K562 (cell line): ENCODE measurements at regions not wholly inside any gene's neighbourhood (a gene's known extent, or its start where the extent isn't known, plus 50 kb on each side); places are given as distances from the start of the nearest gene placed in this dataset.

Experiments
- ATAC-seq: fragments of 200-7000 bp; cut with Tn5 transposase; 3 replicates; pipeline ENCODE4 v1.9.1; 2020; ENCODE audit warnings: moderate library complexity
- BruUV-seq: library from RNA; stranded (reverse); fragments of 400-500 nt; replicated peaks from 2 replicates; lab custom pipeline; 2021; lab: Mats Ljungman, UMichigan
- CTCF ChIA-PET: fragments of 300-600 bp; formaldehyde crosslinking; extraction: SDS; loops from one replicate; lab custom pipeline; 2021; ENCODE audit warnings: low intra/inter-chr PET ratio; lab: Yijun Ruan, JAX
- POLR2A ChIA-PET: fragments of 300-600, 350-650 bp; sonication (Branson Sonifier 250); formaldehyde crosslinking; extraction: SDS; loops from one replicate; lab custom pipeline; 2021; ENCODE audit warnings: antibody characterized with exemption, inconsistent platforms; lab: Yijun Ruan, JAX
- DNase-seq, 4 experiments: peaks; one replicate each; pipeline versions ENCODE4 v3.0.0 to v3.0.0-alpha.2; 2011 to 2018; ENCODE audit warnings: low spot score in 3 of 4, mixed read lengths in 3 of 4; ENCODE audit errors: extremely low read depth in 1 of 4
- FAIRE-seq: peaks from 2 replicates; lab custom pipeline; 2011; peaks lifted over from hg19 to GRCh38; lab: Jason Lieb, UNC
- H2AFZ ChIP-seq: 2 replicates; pipeline ENCODE4 v1.6.0; 2011; ENCODE audit warnings: low read depth, low read length, control low read depth, inconsistent platforms
- H3K27ac ChIP-seq: fragments of 200-600 bp; 3 replicates; pipeline ENCODE4 v1.8.0; 2011; ENCODE audit warnings: low read depth, mild to moderate bottlenecking, control low read depth, inconsistent platforms, low read length, moderate library complexity, mixed read lengths; ENCODE audit errors: extremely low read depth
- H3K27me3 ChIP-seq, 2 experiments: fragments of 300-600 bp in 1 of 2; 2 replicates in 1 of 2; 3 replicates in 1 of 2; pipeline versions ENCODE4 v1.6.0 to v1.8.0; 2011; ENCODE audit warnings: inconsistent platforms in 2 of 2, low read length in 2 of 2, mild to moderate bottlenecking in 1 of 2, mixed read lengths in 1 of 2, moderate library complexity in 1 of 2; ENCODE audit not compliant: control insufficient read depth in 2 of 2, insufficient read depth in 2 of 2
- H3K36me3 ChIP-seq: fragments of 300-600 bp; 3 replicates; pipeline ENCODE4 v1.8.0; 2011; ENCODE audit warnings: mild to moderate bottlenecking, low read length, inconsistent platforms; ENCODE audit not compliant: control insufficient read depth, insufficient read depth
- H3K4me1 ChIP-seq, 2 experiments: fragments of 200-600 bp in 1 of 2; replicated peaks in 1 of 2; 2 replicates in 1 of 2; 3 replicates in 1 of 2; pipeline versions ENCODE4 v1.5.1 to v1.8.0; 2011; ENCODE audit warnings: inconsistent platforms in 2 of 2, low read length in 2 of 2, mild to moderate bottlenecking in 1 of 2, mixed read lengths in 1 of 2, moderate library complexity in 1 of 2; ENCODE audit not compliant: control insufficient read depth in 2 of 2, insufficient read depth in 2 of 2
- H3K4me2 ChIP-seq: 2 replicates; pipeline ENCODE4 v1.6.1; 2011; ENCODE audit warnings: low read length, control low read depth, inconsistent platforms, mixed read lengths; ENCODE audit not compliant: insufficient read depth
- H3K4me3 ChIP-seq: fragments of 200-600 bp; sonication (generic), shearing (Covaris generic); 2 replicates; pipeline ENCODE4 v1.5.1; 2016; ENCODE audit warnings: control low read depth, inconsistent platforms
- H3K79me2 ChIP-seq: fragments of 200-600 bp; 3 replicates; pipeline ENCODE4 v1.8.0; 2011; ENCODE audit warnings: low read length, inconsistent platforms; ENCODE audit not compliant: control insufficient read depth, insufficient read depth
- H3K9ac ChIP-seq, 2 experiments: 2 replicates each; pipeline versions ENCODE4 v1.6.0 to v1.6.1; 2011; ENCODE audit warnings: low read depth in 2 of 2, low read length in 2 of 2, control low read depth in 1 of 2, inconsistent platforms in 1 of 2, mild to moderate bottlenecking in 1 of 2, mixed read lengths in 1 of 2; ENCODE audit not compliant: insufficient read depth in 1 of 2
- H3K9me1 ChIP-seq: one replicate; pipeline ENCODE4 v1.6.0; 2011; ENCODE audit warnings: inconsistent platforms, mild to moderate bottlenecking, low read length, moderate library complexity; ENCODE audit not compliant: control insufficient read depth, insufficient read depth
- H3K9me3 ChIP-seq: replicated peaks from 2 replicates; pipeline ENCODE4 v1.5.1; 2011; ENCODE audit warnings: low read depth, low read length, inconsistent platforms; ENCODE audit not compliant: control insufficient read depth, insufficient read depth
- H4K20me1 ChIP-seq: replicated peaks from 2 replicates; pipeline ENCODE4 v1.6.1; 2011; ENCODE audit warnings: low read length, inconsistent platforms, mixed read lengths; ENCODE audit not compliant: control insufficient read depth, insufficient read depth
- CHD1 ChIP-seq: fragments of 200-600 bp; sonication (generic); IDR thresholded peaks from one replicate; pipeline ENCODE4 v1.6.1; 2012; ENCODE audit warnings: mild to moderate bottlenecking, moderate library complexity, low read length, inconsistent platforms
- DMBX1 ChIP-seq: fragments of 250-450 bp; sonication (Bioruptor Pico); IDR thresholded peaks from 2 replicates; pipeline ENCODE4 v1.8.0; 2022; ENCODE audit warnings: inconsistent platforms, mild to moderate bottlenecking, moderate library complexity, borderline replicate concordance
- ELF4 ChIP-seq: fragments of 450-650 bp; formaldehyde crosslinking; IDR thresholded peaks from 2 replicates; pipeline ENCODE4 v1.4.0; 2022; ENCODE audit warnings: missing genetic modification characterization
- MBD1 ChIP-seq: fragments of 250-450 bp; sonication (Bioruptor Pico); IDR thresholded peaks from 2 replicates; pipeline ENCODE4 v1.8.0; 2022; ENCODE audit warnings: inconsistent platforms
- MECOM ChIP-seq: fragments of 250-450 bp; sonication (Bioruptor Pico); IDR thresholded peaks from 2 replicates; pipeline ENCODE4 v1.8.0; 2022; ENCODE audit warnings: inconsistent platforms
- NFE2 ChIP-seq: IDR thresholded peaks from 2 replicates; pipeline ENCODE4 v1.6.1; 2014; ENCODE audit warnings: antibody characterized with exemption, low read depth
- SMAD3 ChIP-seq: fragments of 450-650 bp; formaldehyde crosslinking; conservative IDR thresholded peaks from 2 replicates; pipeline ENCODE4 v1.4.0; 2020; ENCODE audit warnings: mild to moderate bottlenecking
- STAG1 ChIP-seq: sonication (generic); formaldehyde crosslinking; IDR thresholded peaks from 2 replicates; pipeline ENCODE4 v1.5.0; 2020; ENCODE audit warnings: missing genetic modification reagents, borderline replicate concordance
- ZC3H4 ChIP-seq: sonication (generic); formaldehyde crosslinking; IDR thresholded peaks from 2 replicates; pipeline ENCODE4 v1.9.0; 2021; ENCODE audit warnings: missing genetic modification reagents, borderline replicate concordance
- ZNF518B ChIP-seq: fragments of 250-450 bp; sonication (Bioruptor Pico); IDR thresholded peaks from 2 replicates; pipeline ENCODE4 v1.5.0; 2021; ENCODE audit warnings: mild to moderate bottlenecking, moderate library complexity
- ZNF589 ChIP-seq: fragments of 200-800 bp; sonication (Bioruptor generic); IDR thresholded peaks from 2 replicates; pipeline ENCODE4 v1.6.1; 2016; ENCODE audit warnings: low read depth, missing genetic modification characterization, missing compliant biosample characterization
- WGBS: fragments of 100-300 bp; shearing (Covaris generic); methylation state at CpG from one replicate; pipeline ENCODE4 v1.1.6; 2016; ENCODE audit warnings: low coverage, mixed read lengths; ENCODE audit not compliant: insufficient coverage; ENCODE audit errors: missing lambda C conversion rate; 5-methylcytosine and 5-hydroxymethylcytosine counted together
- in situ Hi-C: fragments of 300-500 bp; cut with MboI; formaldehyde crosslinking; loops from 4 replicates; pipeline ENCODE4 v1.15.0; 2018; ENCODE audit warnings: inconsistent platforms, mixed read lengths
- intact Hi-C: fragments of 100-400 bp; cut with micrococcal nuclease; formaldehyde crosslinking; loops from 2 replicates; pipeline ENCODE4 v1.14.2; 2022

GRCh38 chr19:29145756-29146155 lies 67.2 kb downstream of the UQCRFS1 start:
- no peaks in the 10 kb centered on the region for H3K79me2 ChIP-seq
- no peak overlapping the region for H3K4me3 ChIP-seq
- in situ Hi-C loops, result no loop called here
- ATAC-seq (no peak), DNase-seq (no peak), FAIRE-seq (no peak)
- H3K27me3 ChIP-seq, result no peaks in the 10 kb centered on the region
- no peak overlapping the region for H2AFZ ChIP-seq
- 0% methylated on average over 4 of the region's 4 CpGs for WGBS
- no peaks in the 10 kb centered on the region for H3K9me1 ChIP-seq
- no TSS peak for BruUV-seq
- TF ChIP-seq ZNF589 (CRISPR knock-in tag) (no peak), DMBX1 (CRISPR knock-in tag) (no peak), CHD1 (no peak), STAG1 (CRISPR knock-in tag) (no peak), MBD1 (CRISPR knock-in tag) (no peak), ELF4 (CRISPR knock-in tag) (no peak), NFE2 (no peak), MECOM (CRISPR knock-in tag) (no peak), SMAD3 (CRISPR knock-in tag) (no peak), ZC3H4 (no peak), ZNF518B (no peak)
- H3K27ac ChIP-seq, result no peak overlapping the region
- no peaks in the 10 kb centered on the region for H3K4me1 ChIP-seq
- H3K9me3 ChIP-seq, result no peaks in the 10 kb centered on the region
- ChIA-PET POLR2A (no interaction called here), CTCF (no interaction called here)
- no peaks in the 10 kb centered on the region for H3K36me3 ChIP-seq
- no peaks in the 10 kb centered on the region for H4K20me1 ChIP-seq
- intact Hi-C loops, result no loop called here
- no peak overlapping the region for H3K9ac ChIP-seq
- no peak overlapping the region for H3K4me2 ChIP-seq
